PFSK-1 (cell line): ENCODE measurements at regions not wholly inside any gene's neighbourhood (a gene's known extent, or its start where the extent isn't known, plus 50 kb on each side); places are given as distances from the start of the nearest gene placed in this dataset.

Experiments
- REST ChIP-seq, 2 experiments: IDR thresholded peaks; 2 replicates each; pipeline versions ENCODE4 v1.6.1 to v1.8.0; 2011 to 2012; ENCODE audit warnings: low read depth in 2 of 2, low read length in 2 of 2, control low read depth in 1 of 2, inconsistent platforms in 1 of 2, mild to moderate bottlenecking in 1 of 2, moderate library complexity in 1 of 2; ENCODE audit not compliant: insufficient read depth in 1 of 2
- SIN3A ChIP-seq: IDR thresholded peaks from 2 replicates; pipeline ENCODE4 v1.6.1; 2012; ENCODE audit warnings: mild to moderate bottlenecking, low read length, moderate library complexity, borderline replicate concordance; ENCODE audit not compliant: insufficient read depth

DNA sequence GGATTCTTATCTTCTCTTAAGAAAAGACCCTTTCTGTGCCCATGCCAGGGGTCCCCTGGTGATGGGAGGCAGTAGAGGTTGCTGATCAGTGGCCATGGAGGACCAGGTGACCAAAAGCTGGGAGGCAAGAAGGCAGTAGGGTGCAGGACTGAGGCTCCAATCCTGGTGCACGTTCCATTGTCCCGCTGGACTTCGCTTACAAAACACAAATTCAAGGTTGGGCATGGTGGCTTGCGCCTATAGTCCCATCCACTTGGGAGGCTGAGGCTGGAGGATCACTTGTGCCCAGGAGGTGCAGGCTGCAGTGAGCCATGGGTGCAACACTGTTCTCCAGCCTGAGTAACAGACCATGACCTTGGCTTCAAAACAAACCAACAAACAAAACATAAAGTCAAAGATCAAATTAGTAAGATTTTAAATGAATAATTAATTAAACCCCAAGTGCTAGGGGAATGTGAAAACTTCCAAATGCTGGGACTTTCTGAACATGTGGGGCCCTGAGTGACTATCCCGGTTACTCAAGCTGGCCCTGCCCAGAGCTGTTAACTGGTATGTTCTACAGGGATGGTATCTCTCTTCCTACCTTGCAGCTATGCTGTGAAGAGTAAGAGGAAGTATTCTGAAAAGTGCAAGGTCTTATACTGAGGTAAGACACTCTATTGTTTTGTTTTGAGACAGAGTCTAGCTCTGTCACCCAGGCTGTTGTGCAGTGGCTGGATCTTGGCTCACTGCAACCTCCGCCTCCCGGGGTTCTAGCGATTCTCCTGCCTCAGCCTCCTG is 97.6 kb downstream of the LYZL2 start:
- TF ChIP-seq REST (IDR thresholded peaks at IDR 0.05; ENCODE audit: insufficient read depth in 1 of 2, low read depth in 2 of 2, low read length in 2 of 2) (no peak), SIN3A (no peak)
